ENCODE measurements at regions not wholly inside any gene's neighbourhood (a gene's known extent, or its start where the extent isn't known, plus 50 kb on each side); places are given as distances from the start of the nearest gene placed in this dataset.

DNA sequence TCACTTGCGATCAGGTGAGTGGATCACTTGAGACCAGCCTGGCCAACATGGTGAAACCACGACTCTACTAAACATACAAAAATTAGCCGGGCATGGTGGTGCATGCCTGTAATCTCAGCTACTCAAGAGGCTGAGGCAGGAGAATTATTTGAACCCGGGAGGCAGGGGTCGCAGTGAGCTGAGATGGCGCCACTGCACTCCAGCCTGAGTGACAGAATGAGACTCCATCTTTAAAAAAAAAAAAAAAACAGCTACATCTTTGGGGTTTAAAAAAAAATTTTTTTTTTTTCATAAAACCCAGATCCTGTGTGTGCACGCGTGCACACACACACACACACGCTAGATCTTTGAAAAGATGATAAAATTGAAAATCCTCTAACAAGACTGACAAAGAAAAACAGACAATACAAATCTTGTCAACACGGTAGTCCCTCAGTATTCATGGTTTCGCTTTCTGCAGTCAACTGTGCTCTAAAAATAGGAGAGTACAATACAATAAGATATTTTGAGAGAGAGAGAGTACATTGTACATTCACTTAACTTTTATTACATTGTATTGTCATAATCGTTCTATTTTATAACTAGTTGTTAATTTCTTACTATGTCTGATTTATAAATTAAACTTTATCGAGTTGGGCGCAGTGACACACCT is 295.3 kb upstream of the RGS6 start:
- TF ChIP-seq, protein P1, sequence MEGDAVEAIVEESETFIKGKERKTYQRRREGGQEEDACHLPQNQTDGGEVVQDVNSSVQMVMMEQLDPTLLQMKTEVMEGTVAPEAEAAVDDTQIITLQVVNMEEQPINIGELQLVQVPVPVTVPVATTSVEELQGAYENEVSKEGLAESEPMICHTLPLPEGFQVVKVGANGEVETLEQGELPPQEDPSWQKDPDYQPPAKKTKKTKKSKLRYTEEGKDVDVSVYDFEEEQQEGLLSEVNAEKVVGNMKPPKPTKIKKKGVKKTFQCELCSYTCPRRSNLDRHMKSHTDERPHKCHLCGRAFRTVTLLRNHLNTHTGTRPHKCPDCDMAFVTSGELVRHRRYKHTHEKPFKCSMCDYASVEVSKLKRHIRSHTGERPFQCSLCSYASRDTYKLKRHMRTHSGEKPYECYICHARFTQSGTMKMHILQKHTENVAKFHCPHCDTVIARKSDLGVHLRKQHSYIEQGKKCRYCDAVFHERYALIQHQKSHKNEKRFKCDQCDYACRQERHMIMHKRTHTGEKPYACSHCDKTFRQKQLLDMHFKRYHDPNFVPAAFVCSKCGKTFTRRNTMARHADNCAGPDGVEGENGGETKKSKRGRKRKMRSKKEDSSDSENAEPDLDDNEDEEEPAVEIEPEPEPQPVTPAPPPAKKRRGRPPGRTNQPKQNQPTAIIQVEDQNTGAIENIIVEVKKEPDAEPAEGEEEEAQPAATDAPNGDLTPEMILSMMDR (IDR thresholded peaks at IDR 0.05 in 4 of 5, conservative IDR thresholded peaks at IDR 0.05 in 1 of 5): no peak
- no peak for TF ChIP-seq POLR2A (IDR thresholded peaks at IDR 0.05)

All from gastrocnemius medialis (tissue), 4 donors.